OCI-LY7 (cell line): ENCODE measurements at regions not wholly inside any gene's neighbourhood (a gene's known extent, or its start where the extent isn't known, plus 50 kb on each side); places are given as distances from the start of the nearest gene placed in this dataset.

Experiments used
- BruUV-seq: library from RNA; stranded (reverse); fragments of 400-500 nt; replicated peaks from 2 replicates; lab custom pipeline; 2021; lab: Mats Ljungman, UMichigan
- CTCF ChIA-PET: fragments of 300-600 bp; sonication (Branson Sonifier 250); formaldehyde crosslinking; loops from one replicate; lab custom pipeline; 2022; ENCODE audit warnings: antibody characterized with exemption; ENCODE audit not compliant: unreplicated experiment; lab: Charles Lee
- POLR2A ChIA-PET: fragments of 300-600 bp; sonication (Branson Sonifier 250); formaldehyde crosslinking; loops from one replicate; lab custom pipeline; 2022; ENCODE audit warnings: antibody characterized with exemption; lab: Charles Lee
- DNase-seq: peaks from one replicate; pipeline ENCODE4 v3.0.0-alpha.2; 2015; ENCODE audit warnings: low spot score
- H2AFZ ChIP-seq: fragments of 200-600 bp; sonication (generic), shearing (Covaris generic); 2 replicates; pipeline ENCODE4 v1.6.1; 2014; ENCODE audit warnings: mild to moderate bottlenecking, antibody characterized with exemption, low read length, moderate library complexity
- H3K27ac ChIP-seq: fragments of 200-600 bp; sonication (generic); 2 replicates; pipeline ENCODE4 v1.5.1; 2014; ENCODE audit warnings: mixed run types, low read depth, mild to moderate bottlenecking, moderate library complexity, low read length, inconsistent platforms; ENCODE audit not compliant: poor library complexity, severe bottlenecking
- H3K36me3 ChIP-seq: fragments of 200-600 bp; sonication (generic); 2 replicates; pipeline ENCODE4 v1.6.1; 2014; ENCODE audit warnings: mild to moderate bottlenecking, antibody characterized with exemption, low read length, moderate library complexity, mixed read lengths; ENCODE audit not compliant: insufficient read depth
- H3K4me1 ChIP-seq: fragments of 200-600 bp; sonication (generic); 2 replicates; pipeline ENCODE4 v1.5.1; 2014; ENCODE audit warnings: mild to moderate bottlenecking, low read length; ENCODE audit not compliant: insufficient read depth, poor library complexity, severe bottlenecking
- H3K4me2 ChIP-seq: fragments of 200-600 bp; sonication (generic); 2 replicates; pipeline ENCODE4 v1.6.1; 2014; ENCODE audit warnings: mild to moderate bottlenecking, low read length
- H3K4me3 ChIP-seq: fragments of 200-600 bp; sonication (generic); 2 replicates; pipeline ENCODE4 v1.5.1; 2014; ENCODE audit warnings: mild to moderate bottlenecking, low read depth, low read length; ENCODE audit not compliant: poor library complexity, severe bottlenecking
- H3K79me2 ChIP-seq: fragments of 200-600 bp; sonication (generic); 2 replicates; pipeline ENCODE4 v1.6.1; 2016; ENCODE audit warnings: low read depth, mild to moderate bottlenecking, low read length, moderate library complexity, mixed read lengths; ENCODE audit not compliant: insufficient read depth
- H3K9me2 ChIP-seq: fragments of 200-600 bp; sonication (generic); 2 replicates; pipeline ENCODE4 v1.6.1; 2016; ENCODE audit warnings: mild to moderate bottlenecking, low read length, mixed read lengths; ENCODE audit not compliant: insufficient read depth
- H3K9me3 ChIP-seq: fragments of 200-600 bp; sonication (generic); 2 replicates; pipeline ENCODE4 v1.6.1; 2014; ENCODE audit warnings: mild to moderate bottlenecking, mixed run types, low read length, mixed read lengths
- H4K20me1 ChIP-seq: fragments of 200-600 bp; sonication (generic); 2 replicates; pipeline ENCODE4 v1.6.1; 2014; ENCODE audit warnings: mild to moderate bottlenecking, antibody characterized with exemption, low read length, moderate library complexity, mixed read lengths; ENCODE audit not compliant: insufficient read depth
- EZH2phosphoT487 ChIP-seq: fragments of 200-600 bp; sonication (generic); IDR thresholded peaks from 2 replicates; pipeline ENCODE4 v1.6.1; 2018; ENCODE audit warnings: low read depth, borderline replicate concordance, mild to moderate bottlenecking, mixed run types, antibody characterized with exemption, low read length, moderate library complexity, mixed read lengths
- intact Hi-C: fragments of 100-400 bp; cut with micrococcal nuclease; formaldehyde crosslinking; loops from one replicate; pipeline ENCODE4 v1.10.0; 2022; ENCODE audit not compliant: unreplicated experiment
- TF ChIP-seq, protein P1 (sequence below): fragments of 200-600 bp; sonication (generic); conservative IDR thresholded peaks from 2 replicates; pipeline ENCODE4 v1.5.1; 2014; ENCODE audit warnings: mild to moderate bottlenecking, antibody characterized with exemption, low read length, moderate library complexity, mixed read lengths

DNA sequence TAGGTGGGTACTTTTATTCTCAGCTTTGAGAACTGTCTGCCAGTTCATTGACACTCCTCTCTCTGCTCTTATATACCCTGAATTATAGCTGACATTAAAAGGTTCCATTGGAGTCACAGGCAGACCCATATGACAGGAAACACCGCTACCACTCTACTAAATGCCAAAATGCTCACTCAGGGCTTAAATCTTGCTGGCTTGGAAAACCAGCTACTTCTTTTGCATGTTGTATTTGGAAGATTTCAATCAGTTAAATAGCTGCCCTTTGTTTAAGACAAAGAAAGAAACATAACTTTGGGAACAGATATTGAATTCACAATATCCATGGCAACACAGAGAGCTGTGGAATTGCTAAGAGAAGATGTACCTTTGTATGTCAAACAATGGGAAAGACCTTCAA is 876.5 kb downstream of the USP25 start:
- no TSS peak for BruUV-seq
- intact Hi-C loops, result no loop called here
- Histone ChIP-seq H3K9me2 (no peaks in the 10 kb centered on the region), H3K4me2 (no peak overlapping the region), H3K9me3 (0 out of 2 replicates have a peak, but pooled peaks cover 6% of the 10 kb centered on the region), H3K4me1 (no peaks in the 10 kb centered on the region), H3K4me3 (no peak overlapping the region), H4K20me1 (no peaks in the 10 kb centered on the region), H3K27ac (no peak overlapping the region), H3K36me3 (no peaks in the 10 kb centered on the region), H3K79me2 (no peaks in the 10 kb centered on the region), H2AFZ (no peak overlapping the region)
- DNase-seq, result no peak
- TF ChIP-seq, protein P1, sequence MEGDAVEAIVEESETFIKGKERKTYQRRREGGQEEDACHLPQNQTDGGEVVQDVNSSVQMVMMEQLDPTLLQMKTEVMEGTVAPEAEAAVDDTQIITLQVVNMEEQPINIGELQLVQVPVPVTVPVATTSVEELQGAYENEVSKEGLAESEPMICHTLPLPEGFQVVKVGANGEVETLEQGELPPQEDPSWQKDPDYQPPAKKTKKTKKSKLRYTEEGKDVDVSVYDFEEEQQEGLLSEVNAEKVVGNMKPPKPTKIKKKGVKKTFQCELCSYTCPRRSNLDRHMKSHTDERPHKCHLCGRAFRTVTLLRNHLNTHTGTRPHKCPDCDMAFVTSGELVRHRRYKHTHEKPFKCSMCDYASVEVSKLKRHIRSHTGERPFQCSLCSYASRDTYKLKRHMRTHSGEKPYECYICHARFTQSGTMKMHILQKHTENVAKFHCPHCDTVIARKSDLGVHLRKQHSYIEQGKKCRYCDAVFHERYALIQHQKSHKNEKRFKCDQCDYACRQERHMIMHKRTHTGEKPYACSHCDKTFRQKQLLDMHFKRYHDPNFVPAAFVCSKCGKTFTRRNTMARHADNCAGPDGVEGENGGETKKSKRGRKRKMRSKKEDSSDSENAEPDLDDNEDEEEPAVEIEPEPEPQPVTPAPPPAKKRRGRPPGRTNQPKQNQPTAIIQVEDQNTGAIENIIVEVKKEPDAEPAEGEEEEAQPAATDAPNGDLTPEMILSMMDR, result no peak
- TF ChIP-seq EZH2phosphoT487, result no peak
- CTCF ChIA-PET, result no interaction called here
- POLR2A ChIA-PET, result interaction anchor here (1.0 to 2.1 kb wide), 2 partner anchors 38 to 71 kb away, joined by 3 to 4 read pairs; no protein-coding TSS in a partner anchor

DNA sequence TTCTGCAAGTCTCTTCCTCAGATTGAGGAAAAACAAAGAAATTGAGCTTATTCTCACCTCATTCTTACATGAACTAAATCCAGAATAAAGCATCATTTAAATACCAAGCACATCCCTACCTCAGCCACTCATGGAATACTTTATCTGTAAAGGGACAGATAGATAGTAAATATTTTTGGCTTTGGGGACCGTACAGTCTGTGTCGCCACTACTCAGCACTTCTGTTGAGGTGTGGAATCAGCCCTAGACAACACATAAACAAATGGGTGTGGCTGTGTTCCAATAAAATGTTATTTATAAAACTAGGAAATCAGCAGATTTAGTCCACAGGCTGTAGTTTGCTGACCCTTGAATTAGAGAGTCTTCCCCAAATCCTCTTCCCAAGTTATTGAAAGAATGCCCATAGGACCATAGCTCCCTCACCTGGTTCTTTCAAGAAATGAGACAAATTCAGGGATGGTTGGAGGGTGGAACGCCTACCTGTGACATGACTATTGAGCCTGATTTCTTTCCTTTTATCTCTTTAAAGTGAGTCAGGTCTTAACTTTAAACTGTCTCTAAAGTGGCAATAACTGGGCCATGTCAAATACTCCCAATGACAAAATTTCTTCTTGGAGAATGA is 878.5 kb downstream of the USP25 start:
- H3K9me2 ChIP-seq, result no peaks in the 10 kb centered on the region
- no peak overlapping the region for H3K27ac ChIP-seq
- H3K4me1 ChIP-seq, result no peaks in the 10 kb centered on the region
- H4K20me1 ChIP-seq, result no peaks in the 10 kb centered on the region
- ChIA-PET CTCF (no interaction called here), POLR2A (interaction anchor here (2.1 kb wide), 1 partner anchor 36 kb away, joined by 4 read pairs; no protein-coding TSS in a partner anchor)
- no peaks in the 10 kb centered on the region for H3K79me2 ChIP-seq
- H3K9me3 ChIP-seq, result 0 out of 2 replicates have a peak, but pooled peaks cover 6% of the 10 kb centered on the region
- no peaks in the 10 kb centered on the region for H3K36me3 ChIP-seq
- intact Hi-C loops, result no loop called here
- no peak for DNase-seq
- H3K4me3 ChIP-seq, result no peak overlapping the region
- no TSS peak for BruUV-seq
- H3K4me2 ChIP-seq, result no peak overlapping the region
- no peak overlapping the region for H2AFZ ChIP-seq
- TF ChIP-seq EZH2phosphoT487, result no peak
- TF ChIP-seq, protein P1, result no peak

DNA sequence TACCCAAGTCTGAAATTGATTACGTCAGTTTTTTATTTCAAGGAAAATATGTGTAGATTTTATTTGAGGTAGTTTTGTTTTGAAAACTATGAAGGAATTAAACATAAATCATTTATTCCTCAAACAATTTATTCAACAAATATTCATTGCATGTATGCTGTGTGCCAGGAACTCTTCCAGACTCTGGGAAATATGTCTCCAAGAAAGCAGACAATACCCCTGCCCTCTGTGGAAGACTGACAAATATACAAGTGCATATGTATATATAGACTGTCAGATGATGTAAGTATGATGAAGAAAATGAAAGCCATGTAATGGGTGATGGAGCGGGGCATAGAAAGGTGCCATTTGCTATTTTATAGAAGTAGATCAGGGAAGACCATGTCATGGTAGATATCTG is 889.5 kb downstream of the USP25 start:
- BruUV-seq, result no TSS peak
- CTCF ChIA-PET, result no interaction called here
- intact Hi-C loops, result no loop called here
- POLR2A ChIA-PET, result no interaction called here
- H3K27ac ChIP-seq, result no peak overlapping the region
- no peaks in the 10 kb centered on the region for H3K36me3 ChIP-seq
- no peak overlapping the region for H2AFZ ChIP-seq
- no peak for DNase-seq
- no peaks in the 10 kb centered on the region for H4K20me1 ChIP-seq
- H3K9me2 ChIP-seq, result no peaks in the 10 kb centered on the region
- TF ChIP-seq EZH2phosphoT487, result no peak
- TF ChIP-seq, protein P1, result no peak
- 0 out of 2 replicates have a peak, but pooled peaks cover 19% of the 10 kb centered on the region for H3K9me3 ChIP-seq
- H3K4me3 ChIP-seq, result no peak overlapping the region
- no peaks in the 10 kb centered on the region for H3K4me1 ChIP-seq
- no peaks in the 10 kb centered on the region for H3K79me2 ChIP-seq
- H3K4me2 ChIP-seq, result no peak overlapping the region
